Effector memory CD4-positive, alpha-beta T cell (primary cell): ENCODE measurements at regions not wholly inside any gene's neighbourhood (a gene's known extent, or its start where the extent isn't known, plus 50 kb on each side); places are given as distances from the start of the nearest gene placed in this dataset.
"Not testable (repeated sequence)": the region's sequence is repeated elsewhere in the genome, so short reads cannot be mapped to it uniquely, and the experiment has no call there.

Experiments used
- DNase-seq, 3 donors: peaks; one replicate each; pipeline ENCODE4 v3.0.0-alpha.2; 2020
- H3K27ac ChIP-seq: 2 replicates; pipeline ENCODE4 v1.7.0; 2013; ENCODE audit warnings: mild to moderate bottlenecking, low read length, moderate library complexity; ENCODE audit not compliant: insufficient read depth, poor library complexity, severe bottlenecking
- H3K27me3 ChIP-seq: replicated peaks from 2 replicates; pipeline ENCODE4 v1.7.0; 2013; ENCODE audit warnings: mild to moderate bottlenecking, low read length; ENCODE audit not compliant: insufficient read depth, control insufficient read depth, poor library complexity, severe bottlenecking
- H3K36me3 ChIP-seq: 2 replicates; pipeline ENCODE4 v1.7.0; 2013; ENCODE audit warnings: mild to moderate bottlenecking, low read length, moderate library complexity; ENCODE audit not compliant: control insufficient read depth, insufficient read depth
- H3K4me1 ChIP-seq: 2 replicates; pipeline ENCODE4 v1.7.0; 2013; ENCODE audit warnings: low read length, mild to moderate bottlenecking; ENCODE audit not compliant: control insufficient read depth, insufficient read depth, poor library complexity, severe bottlenecking
- H3K4me3 ChIP-seq: 2 replicates; pipeline ENCODE4 v1.7.0; 2013; ENCODE audit warnings: low read length, low read depth, mild to moderate bottlenecking; ENCODE audit not compliant: insufficient read depth, poor library complexity, severe bottlenecking
- H3K9me3 ChIP-seq: 2 replicates; pipeline ENCODE4 v1.7.0; 2013; ENCODE audit warnings: mild to moderate bottlenecking, low read length, moderate library complexity; ENCODE audit not compliant: control insufficient read depth

DNA sequence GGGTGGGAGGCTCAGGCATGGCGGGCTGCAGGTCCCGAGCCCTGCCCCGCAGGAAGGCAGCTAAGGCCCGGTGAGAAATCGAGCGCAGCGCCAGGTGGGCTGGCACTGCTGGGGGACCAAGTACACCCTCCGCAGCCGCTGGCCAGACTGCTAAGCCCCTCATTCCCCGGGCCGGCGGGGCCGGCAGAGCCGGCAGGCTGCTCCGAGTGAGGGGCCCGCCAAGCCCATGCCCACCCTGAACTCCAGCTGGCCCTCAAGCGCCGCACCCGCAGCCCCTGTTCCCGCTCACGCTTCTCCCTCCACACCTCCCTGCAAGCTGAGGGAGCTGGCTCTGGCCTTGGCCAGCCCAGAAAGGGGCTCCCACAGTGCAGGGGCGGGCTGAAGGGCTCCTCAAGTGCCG is 1361.1 kb upstream of the ZEB2 start:
- H3K27ac ChIP-seq, H3K4me1 ChIP-seq, H3K4me3 ChIP-seq, H3K9me3 ChIP-seq, DNase-seq, H3K36me3 ChIP-seq, H3K27me3 ChIP-seq: not testable (repeated sequence)

- no peaks in the 10 kb centered on the region for H3K27me3 ChIP-seq
- DNase-seq: no peak
Measured at GRCh38 chr2:145875016-145875415, 1355.1 kb upstream of the ZEB2 start.

DNA sequence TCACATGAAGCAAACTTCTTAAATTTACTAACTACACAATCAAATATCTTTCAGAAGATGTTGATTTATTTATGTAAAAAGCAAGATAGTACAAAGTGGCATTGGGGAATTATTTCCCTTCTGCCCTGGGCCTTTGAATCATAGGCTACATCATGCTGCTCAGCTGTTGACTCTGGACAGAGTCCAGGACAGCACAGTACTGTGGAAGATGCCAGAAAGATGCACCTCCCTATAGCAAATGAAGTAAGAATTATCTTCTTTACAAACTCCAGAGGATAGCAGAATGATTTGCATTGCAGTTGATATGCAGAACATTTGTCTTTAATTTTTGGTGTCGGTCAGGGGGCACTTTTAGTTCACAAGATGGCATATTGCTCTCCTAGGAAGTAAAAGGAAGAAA is 1354.5 kb upstream of the ZEB2 start:
- Histone ChIP-seq H3K27me3 (no peaks in the 10 kb centered on the region), H3K36me3 (no peaks in the 10 kb centered on the region), H3K27ac (no peak overlapping the region), H3K9me3 (no peaks in the 10 kb centered on the region), H3K4me3 (no peak overlapping the region), H3K4me1 (no peaks in the 10 kb centered on the region)
- DNase-seq: no peak

More at GRCh38 chr2:145875016-145875415, 1355.1 kb upstream of the ZEB2 start:
- H3K9me3 ChIP-seq: no peaks in the 10 kb centered on the region
- no peaks in the 10 kb centered on the region for H3K36me3 ChIP-seq
- no peak overlapping the region for H3K4me3 ChIP-seq
- no peaks in the 10 kb centered on the region for H3K4me1 ChIP-seq
- no peak overlapping the region for H3K27ac ChIP-seq

- no peaks in the 10 kb centered on the region for H3K27me3 ChIP-seq
- no peaks in the 10 kb centered on the region for H3K9me3 ChIP-seq
- no peak for DNase-seq
- no peak overlapping the region for H3K4me3 ChIP-seq
- no peaks in the 10 kb centered on the region for H3K4me1 ChIP-seq
- no peak overlapping the region for H3K27ac ChIP-seq
- H3K36me3 ChIP-seq: no peaks in the 10 kb centered on the region
Measured at GRCh38 chr2:145864501-145864900, 1344.6 kb upstream of the ZEB2 start.

GRCh38 chr2:145861940-145862339 is 1342.0 kb upstream of the ZEB2 start:
- Histone ChIP-seq H3K9me3 (no peaks in the 10 kb centered on the region), H3K36me3 (no peaks in the 10 kb centered on the region), H3K4me1 (no peaks in the 10 kb centered on the region), H3K27ac (no peak overlapping the region), H3K27me3 (no peaks in the 10 kb centered on the region), H3K4me3 (no peak overlapping the region)
- DNase-seq: no peak

- DNase-seq: no peak
- H3K4me1 ChIP-seq: no peaks in the 10 kb centered on the region
- H3K27me3 ChIP-seq: no peaks in the 10 kb centered on the region
- no peaks in the 10 kb centered on the region for H3K9me3 ChIP-seq
- H3K27ac ChIP-seq: no peak overlapping the region
- no peak overlapping the region for H3K4me3 ChIP-seq
- H3K36me3 ChIP-seq: no peaks in the 10 kb centered on the region
Measured at GRCh38 chr2:145860083-145860482, 1340.2 kb upstream of the ZEB2 start.

DNA sequence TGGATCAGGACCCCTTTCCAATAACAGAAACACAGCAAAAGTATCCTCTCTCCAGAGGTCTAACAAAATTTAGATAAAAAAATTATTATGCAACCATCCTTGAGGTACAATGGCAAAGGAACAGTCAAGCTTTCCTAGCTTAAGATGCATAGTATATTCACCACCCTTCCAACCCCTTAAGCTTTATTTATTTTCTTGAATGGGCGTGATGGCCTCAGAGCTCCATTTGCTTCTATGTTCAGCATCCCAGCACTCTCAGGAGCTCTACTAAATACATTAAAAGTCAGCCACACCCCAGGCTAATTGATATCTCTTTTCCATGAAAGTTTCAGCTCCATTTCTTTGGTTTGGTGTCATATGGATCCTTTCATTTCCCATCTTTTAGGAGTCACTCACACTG is 1335.2 kb upstream of the ZEB2 start:
- no peaks in the 10 kb centered on the region for H3K27me3 ChIP-seq
- no peak overlapping the region for H3K27ac ChIP-seq
- no peak overlapping the region for H3K4me3 ChIP-seq
- no peak for DNase-seq
- no peaks in the 10 kb centered on the region for H3K9me3 ChIP-seq
- H3K36me3 ChIP-seq: no peaks in the 10 kb centered on the region
- no peaks in the 10 kb centered on the region for H3K4me1 ChIP-seq

DNA sequence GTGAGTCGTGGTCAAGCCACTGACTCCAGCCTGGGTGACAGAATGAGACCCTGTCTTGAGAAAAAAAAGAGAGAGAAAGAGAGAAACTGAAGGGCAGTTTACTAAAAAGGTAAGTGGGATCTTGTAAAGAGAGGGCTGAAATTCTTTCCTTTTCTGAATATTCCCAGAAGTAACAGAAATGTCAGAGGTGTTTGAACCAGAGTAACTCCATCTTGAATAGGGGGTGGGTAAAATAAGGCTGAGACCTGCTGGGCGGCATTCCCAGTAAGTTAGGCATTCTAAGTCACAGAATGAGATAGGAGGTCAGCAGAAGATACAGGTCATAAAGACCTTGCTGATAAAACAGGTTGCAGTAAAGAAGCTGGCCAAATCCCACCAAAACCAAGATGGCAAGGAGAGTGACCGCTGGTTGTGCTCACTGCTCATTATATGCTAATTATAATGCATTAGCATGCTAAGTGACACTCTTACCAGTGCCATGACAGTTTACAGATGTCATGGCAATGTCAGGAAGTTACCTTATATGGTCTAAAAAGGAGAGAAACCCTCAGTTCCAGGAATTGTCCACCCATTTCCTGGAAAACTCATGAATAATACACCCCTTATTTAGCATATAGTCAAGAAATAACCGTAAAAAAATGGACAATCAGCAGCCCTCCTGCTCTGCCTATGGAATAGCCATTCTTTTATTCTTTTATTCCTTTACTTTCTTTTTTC is 1334.3 kb upstream of the ZEB2 start:
- DNase-seq: no peak
- Histone ChIP-seq H3K4me3 (no peak overlapping the region), H3K27me3 (no peaks in the 10 kb centered on the region), H3K9me3 (no peaks in the 10 kb centered on the region), H3K36me3 (no peaks in the 10 kb centered on the region), H3K27ac (no peak overlapping the region), H3K4me1 (no peaks in the 10 kb centered on the region)

- no peak for DNase-seq
- H3K27ac ChIP-seq: no peak overlapping the region
- H3K36me3 ChIP-seq: no peaks in the 10 kb centered on the region
- H3K4me1 ChIP-seq: no peaks in the 10 kb centered on the region
- no peaks in the 10 kb centered on the region for H3K27me3 ChIP-seq
- no peaks in the 10 kb centered on the region for H3K9me3 ChIP-seq
- no peak overlapping the region for H3K4me3 ChIP-seq
Measured at GRCh38 chr2:145851730-145852129, 1331.8 kb upstream of the ZEB2 start.

DNA sequence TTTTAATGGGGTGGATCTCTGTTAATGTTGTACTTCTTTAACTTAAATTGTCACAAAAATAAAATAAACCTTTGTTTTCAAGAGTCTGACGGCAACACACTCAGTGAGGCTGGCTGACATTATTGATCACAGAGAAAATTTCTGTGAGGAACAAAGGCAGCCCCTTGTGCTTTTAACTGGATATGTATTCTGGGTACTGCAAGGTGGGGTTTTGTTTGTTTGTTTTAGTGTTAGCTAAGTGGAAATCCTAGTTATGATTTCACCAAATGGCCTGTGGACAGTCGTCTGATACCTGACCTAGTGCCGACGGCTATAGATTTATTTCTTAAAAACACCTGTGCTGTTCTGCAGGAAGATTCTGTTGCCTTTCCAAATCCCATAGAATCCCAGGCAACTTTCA is 1329.5 kb upstream of the ZEB2 start:
- H3K4me3 ChIP-seq: no peak overlapping the region
- no peak overlapping the region for H3K27ac ChIP-seq
- DNase-seq: no peak
- no peaks in the 10 kb centered on the region for H3K9me3 ChIP-seq
- no peaks in the 10 kb centered on the region for H3K27me3 ChIP-seq
- no peaks in the 10 kb centered on the region for H3K4me1 ChIP-seq
- no peaks in the 10 kb centered on the region for H3K36me3 ChIP-seq
